ENCODE measurements at regions not wholly inside any gene's neighbourhood (a gene's known extent, or its start where the extent isn't known, plus 50 kb on each side); places are given as distances from the start of the nearest gene placed in this dataset.

GRCh38 chr12:93292213-93292612 is 85.5 kb upstream of the NUDT4 start:
- Histone ChIP-seq H3K36me3 (ENCODE audit: control insufficient read depth in 2 of 4, insufficient read depth in 4 of 4, low read length in 3 of 4) (no peaks in the 10 kb centered on the region), H2AK5ac (ENCODE audit: low read depth, low read length) (no peak overlapping the region), H3K4me2 (ENCODE audit: insufficient read depth in 1 of 2, low read depth in 2 of 2, low read length in 2 of 2) (no peak overlapping the region), H2BK20ac (ENCODE audit: low read length) (no peak overlapping the region), H3K14ac (ENCODE audit: insufficient read length) (no peak overlapping the region), H2BK120ac (replicated peaks; ENCODE audit: low read depth, low read length) (no peak overlapping the region), H4K5ac (ENCODE audit: insufficient read length, low read depth, low read length) (no peak overlapping the region), H2BK5ac (ENCODE audit: low read depth, low read length) (no peak overlapping the region), H3K18ac (ENCODE audit: extremely low read depth, low read length) (no peak overlapping the region), H3K23me2 (ENCODE audit: low read depth, low read length) (no peaks in the 10 kb centered on the region), H3K27me3 (replicated peaks in 1 of 4; ENCODE audit: control insufficient read depth in 3 of 4, extremely low read depth in 1 of 4, insufficient read depth in 3 of 4, low read length in 3 of 4) (no peaks in the 10 kb centered on the region), H3K9me3 (ENCODE audit: insufficient read depth in 2 of 2, low read depth in 1 of 2, low read length in 1 of 2) (no peaks in the 10 kb centered on the region), H4K8ac (ENCODE audit: extremely low read depth, insufficient read depth, low read length) (no peak overlapping the region), H3K79me1 (ENCODE audit: low read depth, low read length) (no peaks in the 10 kb centered on the region), H2BK15ac (ENCODE audit: low read length) (no peak overlapping the region), H3K56ac (replicated peaks; ENCODE audit: insufficient read length, low read depth, low read length) (no peak overlapping the region), H4K20me1 (replicated peaks in 1 of 2; ENCODE audit: control insufficient read depth in 1 of 2, insufficient read depth in 2 of 2, low read length in 2 of 2) (no peaks in the 10 kb centered on the region), H3K4me1 (replicated peaks in 1 of 4; ENCODE audit: control insufficient read depth in 3 of 4, insufficient read depth in 4 of 4, low read length in 3 of 4) (no peaks in the 10 kb centered on the region), H3K27ac (ENCODE audit: low read depth, low read length) (no peak overlapping the region), H3K4ac (replicated peaks; ENCODE audit: insufficient read length, low read depth, low read length) (no peak overlapping the region), H2AFZ (ENCODE audit: low read length) (no peak overlapping the region), H3K79me2 (ENCODE audit: control insufficient read depth in 1 of 2, insufficient read depth in 2 of 2, low read length in 2 of 2) (no peaks in the 10 kb centered on the region), H2BK12ac (ENCODE audit: low read depth, low read length) (no peak overlapping the region), H3K9ac (replicated peaks in 1 of 4; ENCODE audit: extremely low read depth in 1 of 4, low read depth in 3 of 4, low read length in 3 of 4) (no peak overlapping the region), H3K4me3 (ENCODE audit: extremely low read depth in 1 of 4, insufficient read depth in 2 of 4, low read depth in 3 of 4, low read length in 4 of 4) (no peak overlapping the region), H3K23ac (ENCODE audit: insufficient read length) (no peak overlapping the region), H4K91ac (replicated peaks; ENCODE audit: insufficient read length, low read length) (no peak overlapping the region)
- no peak for FAIRE-seq
- ChIA-PET POLR2A (ENCODE audit: partially characterized antibody) (no interaction called here), CTCF (ENCODE audit: partially characterized antibody) (interaction anchor here (0.6 kb wide), 1 partner anchor 55 kb away, joined by 3 read pairs; no protein-coding TSS in a partner anchor)
- WGBS, 2 experiments (ENCODE audit: extremely low coverage in 1 of 2, insufficient coverage in 1 of 2, insufficient read length in 1 of 2, insufficient replicate concordance in 2 of 2, low coverage in 1 of 2, low lambda C conversion rate in 2 of 2, missing lambda C conversion rate in 1 of 2), result 94% methylated on average over 6 of the region's 6 CpGs; no CpG with 5 or more reads in 1 of the 2 experiments
- DNase-seq (ENCODE audit: low read depth in 1 of 2, low spot score in 2 of 2), result no peak
- TF ChIP-seq KDM4A (IDR thresholded peaks at IDR 0.05; ENCODE audit: low read depth, low read length, severe bottlenecking), result no peak
- no peak for TF ChIP-seq BCL11A (IDR thresholded peaks at IDR 0.05; ENCODE audit: low read depth in 2 of 2, low read length in 2 of 2)
- no peak for TF ChIP-seq TAF1 (IDR thresholded peaks at IDR 0.05; ENCODE audit: low read depth, low read length)
- no peak for TF ChIP-seq BRCA1 (IDR thresholded peaks at IDR 0.05; ENCODE audit: low read depth, low read length)
- TF ChIP-seq SAP30 (IDR thresholded peaks at IDR 0.05; ENCODE audit: insufficient read depth, insufficient replicate concordance, low read length), result no peak

All from H1 (cell line).